GM23338 (cell line): ENCODE measurements at regions not wholly inside any gene's neighbourhood (a gene's known extent, or its start where the extent isn't known, plus 50 kb on each side); places are given as distances from the start of the nearest gene placed in this dataset.

Experiments
- ATAC-seq: fragments of 200-7000 bp; cut with Tn5 transposase; 3 replicates; pipeline ENCODE4 v1.9.1; 2020
- DNase-seq: peaks from one replicate; pipeline ENCODE4 v3.0.0-alpha.2; 2015; ENCODE audit warnings: low spot score
- H2AFZ ChIP-seq: fragments of 200-600 bp; sonication (generic); 2 replicates; pipeline ENCODE4 v1.8.0; 2016; ENCODE audit warnings: antibody characterized with exemption, mild to moderate bottlenecking, moderate library complexity
- H3F3A ChIP-seq: fragments of 200-600 bp; sonication (generic); replicated peaks from 2 replicates; pipeline ENCODE4 v1.8.0; 2017; ENCODE audit warnings: antibody characterized with exemption, mixed run types, low read depth
- H3K27ac ChIP-seq: fragments of 200-600 bp; sonication (generic); 2 replicates; pipeline ENCODE4 v1.6.1; 2016; ENCODE audit warnings: low read depth
- H3K27me3 ChIP-seq: fragments of 200-600 bp; sonication (generic); 2 replicates; pipeline ENCODE4 v1.8.0; 2016; ENCODE audit warnings: mild to moderate bottlenecking, mixed run types, moderate library complexity; ENCODE audit not compliant: insufficient read depth
- H3K36me3 ChIP-seq: fragments of 200-600 bp; sonication (generic); 2 replicates; pipeline ENCODE4 v1.8.0; 2016; ENCODE audit warnings: mild to moderate bottlenecking; ENCODE audit not compliant: insufficient read depth
- H3K4me1 ChIP-seq: fragments of 200-600 bp; sonication (generic); 2 replicates; pipeline ENCODE4 v1.8.0; 2016; ENCODE audit warnings: mild to moderate bottlenecking, moderate library complexity; ENCODE audit not compliant: insufficient read depth
- H3K4me2 ChIP-seq: fragments of 200-600 bp; sonication (generic); 2 replicates; pipeline ENCODE4 v1.7.1; 2017; ENCODE audit warnings: mixed run types
- H3K4me3 ChIP-seq: fragments of 200-600 bp; sonication (generic); 2 replicates; pipeline ENCODE4 v1.6.1; 2016; ENCODE audit warnings: mixed run types
- H3K79me2 ChIP-seq: fragments of 200-600 bp; sonication (generic); replicated peaks from 2 replicates; pipeline ENCODE4 v1.8.0; 2017; ENCODE audit warnings: mild to moderate bottlenecking; ENCODE audit not compliant: insufficient read depth
- H3K9me2 ChIP-seq: fragments of 200-600 bp; sonication (generic); 2 replicates; pipeline ENCODE4 v1.8.0; 2017; ENCODE audit not compliant: insufficient read depth
- H4K20me1 ChIP-seq: fragments of 200-600 bp; sonication (generic); replicated peaks from 2 replicates; pipeline ENCODE4 v1.8.0; 2017; ENCODE audit warnings: mild to moderate bottlenecking; ENCODE audit not compliant: insufficient read depth
- H3K27ac Mint-ChIP-seq: 2 replicates; pipeline ENCODE4 v1.8.0; 2020; ENCODE audit warnings: inconsistent platforms, mild to moderate bottlenecking, moderate library complexity, mixed read lengths
- H3K27me3 Mint-ChIP-seq: 3 replicates; pipeline ENCODE4 v1.8.0; 2022; ENCODE audit warnings: low read depth, mild to moderate bottlenecking, moderate library complexity, mixed read lengths, inconsistent platforms; ENCODE audit not compliant: insufficient read depth, poor library complexity
- H3K36me3 Mint-ChIP-seq: 3 replicates; pipeline ENCODE4 v1.8.0; 2021; ENCODE audit warnings: low read depth, mild to moderate bottlenecking, inconsistent platforms, moderate library complexity, mixed read lengths
- H3K4me1 Mint-ChIP-seq: 3 replicates; pipeline ENCODE4 v1.8.0; 2020; ENCODE audit warnings: mild to moderate bottlenecking, inconsistent platforms, mixed read lengths
- H3K4me3 Mint-ChIP-seq: 3 replicates; pipeline ENCODE4 v1.8.0; 2021; ENCODE audit warnings: moderate library complexity, mild to moderate bottlenecking, inconsistent platforms, mixed read lengths
- H3K9me3 Mint-ChIP-seq: 3 replicates; pipeline ENCODE4 v1.8.0; 2020; ENCODE audit warnings: moderate library complexity, mild to moderate bottlenecking, inconsistent platforms, mixed read lengths
- CREB1 ChIP-seq: fragments of 250-450 bp; sonication (Bioruptor Pico); IDR thresholded peaks from 2 replicates; pipeline ENCODE4 v1.5.0; 2020; ENCODE audit warnings: low read depth, mild to moderate bottlenecking, moderate library complexity
- EZH2 ChIP-seq: fragments of 200-600 bp; sonication (generic); IDR thresholded peaks from one replicate; pipeline ENCODE4 v1.8.0; 2017; ENCODE audit warnings: antibody characterized with exemption, mild to moderate bottlenecking, low read depth; ENCODE audit not compliant: unreplicated experiment
- EZH2phosphoT487 ChIP-seq: fragments of 200-600 bp; sonication (generic); IDR thresholded peaks from one replicate; pipeline ENCODE4 v1.8.1; 2018; ENCODE audit warnings: antibody characterized with exemption; ENCODE audit not compliant: unreplicated experiment
- JUNB ChIP-seq: IDR thresholded peaks from one replicate; pipeline ENCODE4 v1.6.1; 2016; ENCODE audit warnings: antibody characterized with exemption; ENCODE audit not compliant: unreplicated experiment
- NANOG ChIP-seq: IDR thresholded peaks from 2 replicates; pipeline ENCODE4 v1.6.1; 2016; ENCODE audit warnings: antibody characterized with exemption, borderline replicate concordance
- POLR2AphosphoS5 ChIP-seq: IDR thresholded peaks from 2 replicates; pipeline ENCODE4 v1.6.1; 2016; ENCODE audit warnings: antibody characterized with exemption, low read depth
- STAT1 ChIP-seq: IDR thresholded peaks from one replicate; pipeline ENCODE4 v1.6.1; 2016; ENCODE audit warnings: antibody characterized with exemption; ENCODE audit not compliant: unreplicated experiment
- ZNF114 ChIP-seq: fragments of 250-450 bp; sonication (Bioruptor Pico); IDR thresholded peaks from 2 replicates; pipeline ENCODE4 v1.5.0; 2020; ENCODE audit warnings: mild to moderate bottlenecking, moderate library complexity
- ZNF331 ChIP-seq: fragments of 250-450 bp; sonication (Bioruptor Pico); IDR thresholded peaks from 2 replicates; pipeline ENCODE4 v1.5.0; 2020; ENCODE audit warnings: low read depth, mild to moderate bottlenecking, moderate library complexity
- TF ChIP-seq, protein P1 (sequence below): fragments of 250-450 bp; sonication (Bioruptor Pico); IDR thresholded peaks from 2 replicates; pipeline ENCODE4 v1.5.0; 2020; ENCODE audit warnings: mild to moderate bottlenecking, moderate library complexity
- TF ChIP-seq, protein P2 (sequence below), 2 experiments: fragments of 200-600 bp in 1 of 2; sonication (generic) in 1 of 2; conservative IDR thresholded peaks; 2 replicates each; pipeline versions ENCODE4 v1.5.1 to v1.6.1; 2016 to 2017; ENCODE audit warnings: antibody characterized with exemption in 2 of 2, low read depth in 2 of 2, mild to moderate bottlenecking in 2 of 2, moderate library complexity in 1 of 2
- TF ChIP-seq, protein P3 (sequence below): IDR thresholded peaks from one replicate; pipeline ENCODE4 v1.6.1; 2018; ENCODE audit warnings: antibody characterized with exemption; ENCODE audit not compliant: unreplicated experiment
- TF ChIP-seq, protein P4 (sequence below): IDR thresholded peaks from 2 replicates; pipeline ENCODE4 v1.6.1; 2016; ENCODE audit warnings: antibody characterized with exemption

DNA sequence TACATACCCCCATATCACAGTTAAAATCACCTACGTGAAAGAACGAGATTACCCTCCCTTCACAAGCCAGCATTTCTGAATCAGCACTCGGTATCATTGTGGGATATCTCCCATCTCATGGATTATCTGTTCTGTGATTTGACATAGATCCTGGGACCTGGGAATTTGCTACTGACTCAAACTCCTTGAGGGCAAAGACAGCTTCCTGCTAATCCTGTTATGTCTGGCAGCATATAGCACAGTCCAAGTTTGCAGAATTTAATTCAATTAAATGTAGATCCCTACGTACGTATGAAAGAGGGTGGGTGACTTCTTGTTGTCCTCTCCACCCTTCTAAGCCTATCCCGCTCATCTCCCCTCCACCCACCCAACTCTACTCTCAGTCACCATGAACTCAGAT, 476.5 kb downstream of the KLF5 start:
- Mint-ChIP-seq H3K27ac (no peak overlapping the region), H3K27me3 (no peaks in the 10 kb centered on the region), H3K36me3 (no peaks in the 10 kb centered on the region), H3K4me3 (no peak overlapping the region), H3K4me1 (0 out of 3 replicates have a peak, but pooled peaks cover 2% of the 10 kb centered on the region), H3K9me3 (no peaks in the 10 kb centered on the region)
- no peaks in the 10 kb centered on the region for H3K36me3 ChIP-seq
- no peak overlapping the region for H3K4me2 ChIP-seq
- H3K79me2 ChIP-seq: no peaks in the 10 kb centered on the region
- H3K4me3 ChIP-seq: no peak overlapping the region
- H2AFZ ChIP-seq: no peak overlapping the region
- no peaks in the 10 kb centered on the region for H3F3A ChIP-seq
- TF ChIP-seq, protein P1, sequence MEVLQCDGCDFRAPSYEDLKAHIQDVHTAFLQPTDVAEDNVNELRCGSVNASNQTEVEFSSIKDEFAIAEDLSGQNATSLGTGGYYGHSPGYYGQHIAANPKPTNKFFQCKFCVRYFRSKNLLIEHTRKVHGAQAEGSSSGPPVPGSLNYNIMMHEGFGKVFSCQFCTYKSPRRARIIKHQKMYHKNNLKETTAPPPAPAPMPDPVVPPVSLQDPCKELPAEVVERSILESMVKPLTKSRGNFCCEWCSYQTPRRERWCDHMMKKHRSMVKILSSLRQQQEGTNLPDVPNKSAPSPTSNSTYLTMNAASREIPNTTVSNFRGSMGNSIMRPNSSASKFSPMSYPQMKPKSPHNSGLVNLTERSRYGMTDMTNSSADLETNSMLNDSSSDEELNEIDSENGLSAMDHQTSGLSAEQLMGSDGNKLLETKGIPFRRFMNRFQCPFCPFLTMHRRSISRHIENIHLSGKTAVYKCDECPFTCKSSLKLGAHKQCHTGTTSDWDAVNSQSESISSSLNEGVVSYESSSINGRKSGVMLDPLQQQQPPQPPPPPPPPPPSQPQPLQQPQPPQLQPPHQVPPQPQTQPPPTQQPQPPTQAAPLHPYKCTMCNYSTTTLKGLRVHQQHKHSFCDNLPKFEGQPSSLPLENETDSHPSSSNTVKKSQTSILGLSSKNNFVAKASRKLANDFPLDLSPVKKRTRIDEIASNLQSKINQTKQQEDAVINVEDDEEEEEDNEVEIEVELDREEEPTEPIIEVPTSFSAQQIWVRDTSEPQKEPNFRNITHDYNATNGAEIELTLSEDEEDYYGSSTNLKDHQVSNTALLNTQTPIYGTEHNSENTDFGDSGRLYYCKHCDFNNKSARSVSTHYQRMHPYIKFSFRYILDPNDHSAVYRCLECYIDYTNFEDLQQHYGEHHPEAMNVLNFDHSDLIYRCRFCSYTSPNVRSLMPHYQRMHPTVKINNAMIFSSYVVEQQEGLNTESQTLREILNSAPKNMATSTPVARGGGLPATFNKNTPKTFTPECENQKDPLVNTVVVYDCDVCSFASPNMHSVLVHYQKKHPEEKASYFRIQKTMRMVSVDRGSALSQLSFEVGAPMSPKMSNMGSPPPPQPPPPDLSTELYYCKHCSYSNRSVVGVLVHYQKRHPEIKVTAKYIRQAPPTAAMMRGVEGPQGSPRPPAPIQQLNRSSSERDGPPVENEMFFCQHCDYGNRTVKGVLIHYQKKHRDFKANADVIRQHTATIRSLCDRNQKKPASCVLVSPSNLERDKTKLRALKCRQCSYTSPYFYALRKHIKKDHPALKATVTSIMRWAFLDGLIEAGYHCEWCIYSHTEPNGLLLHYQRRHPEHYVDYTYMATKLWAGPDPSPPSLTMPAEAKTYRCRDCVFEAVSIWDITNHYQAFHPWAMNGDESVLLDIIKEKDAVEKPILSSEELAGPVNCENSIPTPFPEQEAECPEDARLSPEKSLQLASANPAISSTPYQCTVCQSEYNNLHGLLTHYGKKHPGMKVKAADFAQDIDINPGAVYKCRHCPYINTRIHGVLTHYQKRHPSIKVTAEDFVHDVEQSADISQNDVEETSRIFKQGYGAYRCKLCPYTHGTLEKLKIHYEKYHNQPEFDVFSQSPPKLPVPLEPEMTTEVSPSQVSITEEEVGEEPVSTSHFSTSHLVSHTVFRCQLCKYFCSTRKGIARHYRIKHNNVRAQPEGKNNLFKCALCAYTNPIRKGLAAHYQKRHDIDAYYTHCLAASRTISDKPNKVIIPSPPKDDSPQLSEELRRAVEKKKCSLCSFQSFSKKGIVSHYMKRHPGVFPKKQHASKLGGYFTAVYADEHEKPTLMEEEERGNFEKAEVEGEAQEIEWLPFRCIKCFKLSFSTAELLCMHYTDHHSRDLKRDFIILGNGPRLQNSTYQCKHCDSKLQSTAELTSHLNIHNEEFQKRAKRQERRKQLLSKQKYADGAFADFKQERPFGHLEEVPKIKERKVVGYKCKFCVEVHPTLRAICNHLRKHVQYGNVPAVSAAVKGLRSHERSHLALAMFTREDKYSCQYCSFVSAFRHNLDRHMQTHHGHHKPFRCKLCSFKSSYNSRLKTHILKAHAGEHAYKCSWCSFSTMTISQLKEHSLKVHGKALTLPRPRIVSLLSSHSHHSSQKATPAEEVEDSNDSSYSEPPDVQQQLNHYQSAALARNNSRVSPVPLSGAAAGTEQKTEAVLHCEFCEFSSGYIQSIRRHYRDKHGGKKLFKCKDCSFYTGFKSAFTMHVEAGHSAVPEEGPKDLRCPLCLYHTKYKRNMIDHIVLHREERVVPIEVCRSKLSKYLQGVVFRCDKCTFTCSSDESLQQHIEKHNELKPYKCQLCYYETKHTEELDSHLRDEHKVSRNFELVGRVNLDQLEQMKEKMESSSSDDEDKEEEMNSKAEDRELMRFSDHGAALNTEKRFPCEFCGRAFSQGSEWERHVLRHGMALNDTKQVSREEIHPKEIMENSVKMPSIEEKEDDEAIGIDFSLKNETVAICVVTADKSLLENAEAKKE (CRISPR knock-in tag): no peak
- TF ChIP-seq, protein P2, sequence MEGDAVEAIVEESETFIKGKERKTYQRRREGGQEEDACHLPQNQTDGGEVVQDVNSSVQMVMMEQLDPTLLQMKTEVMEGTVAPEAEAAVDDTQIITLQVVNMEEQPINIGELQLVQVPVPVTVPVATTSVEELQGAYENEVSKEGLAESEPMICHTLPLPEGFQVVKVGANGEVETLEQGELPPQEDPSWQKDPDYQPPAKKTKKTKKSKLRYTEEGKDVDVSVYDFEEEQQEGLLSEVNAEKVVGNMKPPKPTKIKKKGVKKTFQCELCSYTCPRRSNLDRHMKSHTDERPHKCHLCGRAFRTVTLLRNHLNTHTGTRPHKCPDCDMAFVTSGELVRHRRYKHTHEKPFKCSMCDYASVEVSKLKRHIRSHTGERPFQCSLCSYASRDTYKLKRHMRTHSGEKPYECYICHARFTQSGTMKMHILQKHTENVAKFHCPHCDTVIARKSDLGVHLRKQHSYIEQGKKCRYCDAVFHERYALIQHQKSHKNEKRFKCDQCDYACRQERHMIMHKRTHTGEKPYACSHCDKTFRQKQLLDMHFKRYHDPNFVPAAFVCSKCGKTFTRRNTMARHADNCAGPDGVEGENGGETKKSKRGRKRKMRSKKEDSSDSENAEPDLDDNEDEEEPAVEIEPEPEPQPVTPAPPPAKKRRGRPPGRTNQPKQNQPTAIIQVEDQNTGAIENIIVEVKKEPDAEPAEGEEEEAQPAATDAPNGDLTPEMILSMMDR (conservative IDR thresholded peaks at IDR 0.05; ENCODE audit: low read depth in 2 of 2): no peak
- no peak for TF ChIP-seq ZNF114 (CRISPR knock-in tag)
- no peak for TF ChIP-seq ZNF331 (CRISPR knock-in tag)
- TF ChIP-seq, protein P3, sequence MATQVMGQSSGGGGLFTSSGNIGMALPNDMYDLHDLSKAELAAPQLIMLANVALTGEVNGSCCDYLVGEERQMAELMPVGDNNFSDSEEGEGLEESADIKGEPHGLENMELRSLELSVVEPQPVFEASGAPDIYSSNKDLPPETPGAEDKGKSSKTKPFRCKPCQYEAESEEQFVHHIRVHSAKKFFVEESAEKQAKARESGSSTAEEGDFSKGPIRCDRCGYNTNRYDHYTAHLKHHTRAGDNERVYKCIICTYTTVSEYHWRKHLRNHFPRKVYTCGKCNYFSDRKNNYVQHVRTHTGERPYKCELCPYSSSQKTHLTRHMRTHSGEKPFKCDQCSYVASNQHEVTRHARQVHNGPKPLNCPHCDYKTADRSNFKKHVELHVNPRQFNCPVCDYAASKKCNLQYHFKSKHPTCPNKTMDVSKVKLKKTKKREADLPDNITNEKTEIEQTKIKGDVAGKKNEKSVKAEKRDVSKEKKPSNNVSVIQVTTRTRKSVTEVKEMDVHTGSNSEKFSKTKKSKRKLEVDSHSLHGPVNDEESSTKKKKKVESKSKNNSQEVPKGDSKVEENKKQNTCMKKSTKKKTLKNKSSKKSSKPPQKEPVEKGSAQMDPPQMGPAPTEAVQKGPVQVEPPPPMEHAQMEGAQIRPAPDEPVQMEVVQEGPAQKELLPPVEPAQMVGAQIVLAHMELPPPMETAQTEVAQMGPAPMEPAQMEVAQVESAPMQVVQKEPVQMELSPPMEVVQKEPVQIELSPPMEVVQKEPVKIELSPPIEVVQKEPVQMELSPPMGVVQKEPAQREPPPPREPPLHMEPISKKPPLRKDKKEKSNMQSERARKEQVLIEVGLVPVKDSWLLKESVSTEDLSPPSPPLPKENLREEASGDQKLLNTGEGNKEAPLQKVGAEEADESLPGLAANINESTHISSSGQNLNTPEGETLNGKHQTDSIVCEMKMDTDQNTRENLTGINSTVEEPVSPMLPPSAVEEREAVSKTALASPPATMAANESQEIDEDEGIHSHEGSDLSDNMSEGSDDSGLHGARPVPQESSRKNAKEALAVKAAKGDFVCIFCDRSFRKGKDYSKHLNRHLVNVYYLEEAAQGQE: no peak
- TF ChIP-seq, protein P4, sequence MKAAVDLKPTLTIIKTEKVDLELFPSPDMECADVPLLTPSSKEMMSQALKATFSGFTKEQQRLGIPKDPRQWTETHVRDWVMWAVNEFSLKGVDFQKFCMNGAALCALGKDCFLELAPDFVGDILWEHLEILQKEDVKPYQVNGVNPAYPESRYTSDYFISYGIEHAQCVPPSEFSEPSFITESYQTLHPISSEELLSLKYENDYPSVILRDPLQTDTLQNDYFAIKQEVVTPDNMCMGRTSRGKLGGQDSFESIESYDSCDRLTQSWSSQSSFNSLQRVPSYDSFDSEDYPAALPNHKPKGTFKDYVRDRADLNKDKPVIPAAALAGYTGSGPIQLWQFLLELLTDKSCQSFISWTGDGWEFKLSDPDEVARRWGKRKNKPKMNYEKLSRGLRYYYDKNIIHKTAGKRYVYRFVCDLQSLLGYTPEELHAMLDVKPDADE: no peak
- no peak for TF ChIP-seq NANOG
- no peak for TF ChIP-seq EZH2phosphoT487
- TF ChIP-seq CREB1: no peak
- TF ChIP-seq EZH2: no peak
- TF ChIP-seq POLR2AphosphoS5: no peak
- no peak for TF ChIP-seq JUNB
- TF ChIP-seq STAT1: no peak
- H3K9me2 ChIP-seq: no peaks in the 10 kb centered on the region
- no peaks in the 10 kb centered on the region for H3K4me1 ChIP-seq
- DNase-seq (no peak), ATAC-seq (no peak)
- H4K20me1 ChIP-seq: no peaks in the 10 kb centered on the region
- H3K27me3 ChIP-seq: no peaks in the 10 kb centered on the region
- no peak overlapping the region for H3K27ac ChIP-seq
